ENCODE measurements at regions not wholly inside any gene's neighbourhood (a gene's known extent, or its start where the extent isn't known, plus 50 kb on each side); places are given as distances from the start of the nearest gene placed in this dataset.
A peak's percentile ranks its signal among the peaks of the same experiment; 100 is the strongest.

GRCh38 chr11:70928854-70929598 is 323.4 kb downstream of the SHANK2 start:
- Histone ChIP-seq H3K4me3 (no peak overlapping the region), H3K4me2 (no peak overlapping the region), H3K27ac (ENCODE audit: low read depth) (no peak overlapping the region), H3K36me3 (ENCODE audit: insufficient read depth) (no peaks in the 10 kb centered on the region), H3F3A (replicated peaks; ENCODE audit: low read depth) (no peaks in the 10 kb centered on the region), H4K20me1 (replicated peaks; ENCODE audit: insufficient read depth) (peaks cover 4% of the 10 kb centered on the region; the same call in 1 of the 2 replicates), H3K4me1 (ENCODE audit: insufficient read depth) (peaks cover 11% of the 10 kb centered on the region), H3K79me2 (replicated peaks; ENCODE audit: insufficient read depth) (peaks cover 14% of the 10 kb centered on the region; the same call in 1 of the 2 replicates), H2AFZ (no peak overlapping the region), H3K9me2 (ENCODE audit: insufficient read depth) (no peaks in the 10 kb centered on the region), H3K27me3 (ENCODE audit: insufficient read depth) (no peaks in the 10 kb centered on the region)
- H3K27ac Mint-ChIP-seq, result no peak overlapping the region
- H3K36me3 Mint-ChIP-seq (ENCODE audit: low read depth), result peaks cover 42% of the 10 kb centered on the region
- TF ChIP-seq CTCF (conservative IDR thresholded peaks at IDR 0.05; ENCODE audit: low read depth in 2 of 2) (peak; percentile 24 to 43; a peak in 3 of 4 replicates), JUNB (IDR thresholded peaks at IDR 0.05; ENCODE audit: unreplicated experiment) (no peak), CREB1 (CRISPR knock-in tag; IDR thresholded peaks at IDR 0.05; ENCODE audit: low read depth) (no peak), STAT1 (IDR thresholded peaks at IDR 0.05; ENCODE audit: unreplicated experiment) (no peak), NANOG (IDR thresholded peaks at IDR 0.05; ENCODE audit: borderline replicate concordance) (no peak)
- peaks cover 24% of the 10 kb centered on the region for H3K4me1 Mint-ChIP-seq
- H3K9me3 Mint-ChIP-seq, result peaks cover 26% of the 10 kb centered on the region
- ATAC-seq (peak; percentile 78), DNase-seq (ENCODE audit: low spot score) (peak; percentile 42)
- H3K4me3 Mint-ChIP-seq, result no peak overlapping the region
- peaks cover 9% of the 10 kb centered on the region for H3K27me3 Mint-ChIP-seq (ENCODE audit: insufficient read depth, low read depth, poor library complexity)

- Histone ChIP-seq H3K79me2 (replicated peaks; ENCODE audit: insufficient read depth) (peaks cover 14% of the 10 kb centered on the region), H3K27me3 (ENCODE audit: insufficient read depth) (no peaks in the 10 kb centered on the region), H3F3A (replicated peaks; ENCODE audit: low read depth) (no peaks in the 10 kb centered on the region), H2AFZ (no peak overlapping the region), H3K9me2 (ENCODE audit: insufficient read depth) (no peaks in the 10 kb centered on the region), H3K27ac (ENCODE audit: low read depth) (no peak overlapping the region), H3K4me2 (no peak overlapping the region), H3K4me1 (ENCODE audit: insufficient read depth) (peaks cover 11% of the 10 kb centered on the region), H3K36me3 (ENCODE audit: insufficient read depth) (no peaks in the 10 kb centered on the region), H3K4me3 (no peak overlapping the region), H4K20me1 (replicated peaks; ENCODE audit: insufficient read depth) (peaks cover 4% of the 10 kb centered on the region; the same call in 1 of the 2 replicates)
- peaks cover 25% of the 10 kb centered on the region for H3K9me3 Mint-ChIP-seq
- ATAC-seq (no peak), DNase-seq (ENCODE audit: low spot score) (no peak)
- H3K4me1 Mint-ChIP-seq, result peaks cover 26% of the 10 kb centered on the region
- H3K36me3 Mint-ChIP-seq (ENCODE audit: low read depth), result peaks cover 42% of the 10 kb centered on the region
- peaks cover 9% of the 10 kb centered on the region for H3K27me3 Mint-ChIP-seq (ENCODE audit: insufficient read depth, low read depth, poor library complexity)
- no peak overlapping the region for H3K4me3 Mint-ChIP-seq
- no peak overlapping the region for H3K27ac Mint-ChIP-seq
- TF ChIP-seq ZNF114 (CRISPR knock-in tag; IDR thresholded peaks at IDR 0.05) (no peak), JUNB (IDR thresholded peaks at IDR 0.05; ENCODE audit: unreplicated experiment) (no peak), CTCF (conservative IDR thresholded peaks at IDR 0.05; ENCODE audit: low read depth in 2 of 2) (no peak), STAT1 (IDR thresholded peaks at IDR 0.05; ENCODE audit: unreplicated experiment) (no peak), CREB1 (CRISPR knock-in tag; IDR thresholded peaks at IDR 0.05; ENCODE audit: low read depth) (no peak), EZH2phosphoT487 (IDR thresholded peaks at IDR 0.05; ENCODE audit: unreplicated experiment) (no peak), EZH2 (IDR thresholded peaks at IDR 0.05; ENCODE audit: low read depth, unreplicated experiment) (no peak), REST (IDR thresholded peaks at IDR 0.05; ENCODE audit: unreplicated experiment) (no peak), NANOG (IDR thresholded peaks at IDR 0.05; ENCODE audit: borderline replicate concordance) (no peak), POLR2AphosphoS5 (IDR thresholded peaks at IDR 0.05; ENCODE audit: low read depth) (no peak), ETS1 (IDR thresholded peaks at IDR 0.05) (no peak)
These were observed 322.2 kb downstream of the SHANK2 start for GRCh38 chr11:70930215-70930614.

Data from GM23338 (cell line).